K562 (cell line): ENCODE measurements at regions not wholly inside any gene's neighbourhood (a gene's known extent, or its start where the extent isn't known, plus 50 kb on each side); places are given as distances from the start of the nearest gene placed in this dataset.

Source experiments
- ATAC-seq: fragments of 200-7000 bp; cut with Tn5 transposase; 3 replicates; pipeline ENCODE4 v1.9.1; 2020; ENCODE audit warnings: moderate library complexity
- BruUV-seq: library from RNA; stranded (reverse); fragments of 400-500 nt; replicated peaks from 2 replicates; lab custom pipeline; 2021; lab: Mats Ljungman, UMichigan
- CTCF ChIA-PET: fragments of 300-600 bp; formaldehyde crosslinking; extraction: SDS; loops from one replicate; lab custom pipeline; 2021; ENCODE audit warnings: low intra/inter-chr PET ratio; lab: Yijun Ruan, JAX
- POLR2A ChIA-PET: fragments of 300-600, 350-650 bp; sonication (Branson Sonifier 250); formaldehyde crosslinking; extraction: SDS; loops from one replicate; lab custom pipeline; 2021; ENCODE audit warnings: antibody characterized with exemption, inconsistent platforms; lab: Yijun Ruan, JAX
- DNase-seq, 4 experiments: peaks; one replicate each; pipeline versions ENCODE4 v3.0.0 to v3.0.0-alpha.2; 2011 to 2018; ENCODE audit warnings: low spot score in 3 of 4, mixed read lengths in 3 of 4; ENCODE audit errors: extremely low read depth in 1 of 4
- FAIRE-seq: peaks from 2 replicates; lab custom pipeline; 2011; peaks lifted over from hg19 to GRCh38; lab: Jason Lieb, UNC
- H2AFZ ChIP-seq: 2 replicates; pipeline ENCODE4 v1.6.0; 2011; ENCODE audit warnings: low read depth, low read length, control low read depth, inconsistent platforms
- H3K27ac ChIP-seq: fragments of 200-600 bp; 3 replicates; pipeline ENCODE4 v1.8.0; 2011; ENCODE audit warnings: low read depth, mild to moderate bottlenecking, control low read depth, inconsistent platforms, low read length, moderate library complexity, mixed read lengths; ENCODE audit errors: extremely low read depth
- H3K27me3 ChIP-seq, 2 experiments: fragments of 300-600 bp in 1 of 2; 2 replicates in 1 of 2; 3 replicates in 1 of 2; pipeline versions ENCODE4 v1.6.0 to v1.8.0; 2011; ENCODE audit warnings: inconsistent platforms in 2 of 2, low read length in 2 of 2, mild to moderate bottlenecking in 1 of 2, mixed read lengths in 1 of 2, moderate library complexity in 1 of 2; ENCODE audit not compliant: control insufficient read depth in 2 of 2, insufficient read depth in 2 of 2
- H3K36me3 ChIP-seq: fragments of 300-600 bp; 3 replicates; pipeline ENCODE4 v1.8.0; 2011; ENCODE audit warnings: mild to moderate bottlenecking, low read length, inconsistent platforms; ENCODE audit not compliant: control insufficient read depth, insufficient read depth
- H3K4me1 ChIP-seq, 2 experiments: fragments of 200-600 bp in 1 of 2; replicated peaks in 1 of 2; 2 replicates in 1 of 2; 3 replicates in 1 of 2; pipeline versions ENCODE4 v1.5.1 to v1.8.0; 2011; ENCODE audit warnings: inconsistent platforms in 2 of 2, low read length in 2 of 2, mild to moderate bottlenecking in 1 of 2, mixed read lengths in 1 of 2, moderate library complexity in 1 of 2; ENCODE audit not compliant: control insufficient read depth in 2 of 2, insufficient read depth in 2 of 2
- H3K4me2 ChIP-seq: 2 replicates; pipeline ENCODE4 v1.6.1; 2011; ENCODE audit warnings: low read length, control low read depth, inconsistent platforms, mixed read lengths; ENCODE audit not compliant: insufficient read depth
- H3K4me3 ChIP-seq: fragments of 200-600 bp; sonication (generic), shearing (Covaris generic); 2 replicates; pipeline ENCODE4 v1.5.1; 2016; ENCODE audit warnings: control low read depth, inconsistent platforms
- H3K79me2 ChIP-seq: fragments of 200-600 bp; 3 replicates; pipeline ENCODE4 v1.8.0; 2011; ENCODE audit warnings: low read length, inconsistent platforms; ENCODE audit not compliant: control insufficient read depth, insufficient read depth
- H3K9ac ChIP-seq, 2 experiments: 2 replicates each; pipeline versions ENCODE4 v1.6.0 to v1.6.1; 2011; ENCODE audit warnings: low read depth in 2 of 2, low read length in 2 of 2, control low read depth in 1 of 2, inconsistent platforms in 1 of 2, mild to moderate bottlenecking in 1 of 2, mixed read lengths in 1 of 2; ENCODE audit not compliant: insufficient read depth in 1 of 2
- H3K9me1 ChIP-seq: one replicate; pipeline ENCODE4 v1.6.0; 2011; ENCODE audit warnings: inconsistent platforms, mild to moderate bottlenecking, low read length, moderate library complexity; ENCODE audit not compliant: control insufficient read depth, insufficient read depth
- H3K9me3 ChIP-seq: replicated peaks from 2 replicates; pipeline ENCODE4 v1.5.1; 2011; ENCODE audit warnings: low read depth, low read length, inconsistent platforms; ENCODE audit not compliant: control insufficient read depth, insufficient read depth
- H4K20me1 ChIP-seq: replicated peaks from 2 replicates; pipeline ENCODE4 v1.6.1; 2011; ENCODE audit warnings: low read length, inconsistent platforms, mixed read lengths; ENCODE audit not compliant: control insufficient read depth, insufficient read depth
- DNMT1 ChIP-seq: fragments of 450-650 bp; IDR thresholded peaks from 2 replicates; pipeline ENCODE4 v1.6.1; 2016; ENCODE audit warnings: antibody characterized with exemption, mild to moderate bottlenecking
- HDGF ChIP-seq: fragments of 450-650 bp; IDR thresholded peaks from 2 replicates; pipeline ENCODE4 v1.6.1; 2016
- PTBP1 ChIP-seq: fragments of 200-400 bp; formaldehyde crosslinking; IDR thresholded peaks from 2 replicates; pipeline ENCODE4 v1.6.1; 2017; ENCODE audit warnings: low read depth, low read length
- TEAD4 ChIP-seq, 2 experiments: sonication (generic) in 1 of 2; formaldehyde crosslinking in 1 of 2; IDR thresholded peaks; 2 replicates each; pipeline versions ENCODE4 v1.6.1 to v1.8.0; 2012 to 2022; ENCODE audit warnings: borderline replicate concordance in 1 of 2, inconsistent platforms in 1 of 2, low read length in 1 of 2, mild to moderate bottlenecking in 1 of 2, missing genetic modification reagents in 1 of 2
- ZBTB7A ChIP-seq: IDR thresholded peaks from 2 replicates; pipeline ENCODE4 v1.6.1; 2011; ENCODE audit warnings: low read depth, mild to moderate bottlenecking, low read length, moderate library complexity, borderline replicate concordance; ENCODE audit not compliant: control insufficient read depth
- ZNF444 ChIP-seq: fragments of 250-450 bp; sonication (Bioruptor Pico); IDR thresholded peaks from 2 replicates; pipeline ENCODE4 v1.4.0; 2020; ENCODE audit warnings: mild to moderate bottlenecking, moderate library complexity
- ZNF76 ChIP-seq: fragments of 250-450 bp; sonication (Bioruptor Pico); IDR thresholded peaks from 2 replicates; pipeline ENCODE4 v1.4.0; 2020; ENCODE audit warnings: mild to moderate bottlenecking, moderate library complexity, borderline replicate concordance
- ZNF785 ChIP-seq: fragments of 250-450 bp; sonication (Bioruptor Pico); IDR thresholded peaks from 2 replicates; pipeline ENCODE4 v1.4.0; 2020; ENCODE audit warnings: mild to moderate bottlenecking
- WGBS: fragments of 100-300 bp; shearing (Covaris generic); methylation state at CpG from one replicate; pipeline ENCODE4 v1.1.6; 2016; ENCODE audit warnings: low coverage, mixed read lengths; ENCODE audit not compliant: insufficient coverage; ENCODE audit errors: missing lambda C conversion rate; 5-methylcytosine and 5-hydroxymethylcytosine counted together
- in situ Hi-C: fragments of 300-500 bp; cut with MboI; formaldehyde crosslinking; loops from 4 replicates; pipeline ENCODE4 v1.15.0; 2018; ENCODE audit warnings: inconsistent platforms, mixed read lengths
- intact Hi-C: fragments of 100-400 bp; cut with micrococcal nuclease; formaldehyde crosslinking; loops from 2 replicates; pipeline ENCODE4 v1.14.2; 2022
- TF ChIP-seq, protein P1 (sequence below): fragments of 250-450 bp; sonication (Bioruptor Pico); IDR thresholded peaks from 2 replicates; pipeline ENCODE4 v1.8.0; 2021; ENCODE audit warnings: borderline replicate concordance, mild to moderate bottlenecking, moderate library complexity; ENCODE audit not compliant: poor library complexity, severe bottlenecking
- TF ChIP-seq, protein P2 (sequence below): fragments of 450-650 bp; formaldehyde crosslinking; IDR thresholded peaks from 2 replicates; pipeline ENCODE4 v1.4.0; 2020; ENCODE audit warnings: mild to moderate bottlenecking, moderate library complexity
- TF ChIP-seq, protein P3 (sequence below): sonication (generic); formaldehyde crosslinking; IDR thresholded peaks from 2 replicates; pipeline ENCODE4 v1.8.1; 2023; ENCODE audit warnings: mild to moderate bottlenecking, missing genetic modification reagents

DNA sequence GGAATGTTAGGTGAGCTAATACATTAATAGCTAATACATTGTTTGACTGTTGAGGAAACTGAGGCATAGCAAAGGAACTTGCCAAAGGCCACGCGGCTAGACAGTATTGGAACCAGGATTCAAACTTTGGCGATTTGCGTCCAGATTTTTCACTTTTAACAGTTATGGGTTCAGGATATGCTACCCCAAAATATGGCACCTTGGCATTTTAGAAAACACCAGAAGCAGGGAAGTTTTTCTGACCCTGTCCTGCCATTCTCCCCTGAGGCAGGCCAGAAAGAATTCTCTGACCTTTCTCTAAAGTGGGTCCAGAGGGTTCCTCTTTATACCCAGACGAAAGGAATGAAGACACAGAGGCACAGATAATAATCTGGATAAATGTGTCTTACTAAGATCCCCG lies 166.9 kb downstream of the MYCN start:
- H3K36me3 ChIP-seq: no peaks in the 10 kb centered on the region
- no peaks in the 10 kb centered on the region for H3K4me1 ChIP-seq
- H3K4me2 ChIP-seq: no peak overlapping the region
- no peak overlapping the region for H3K27ac ChIP-seq
- no peak for FAIRE-seq
- CTCF ChIA-PET: no interaction called here
- H4K20me1 ChIP-seq: no peaks in the 10 kb centered on the region
- TF ChIP-seq DNMT1: no peak
- no peak for TF ChIP-seq PTBP1
- TF ChIP-seq, all 486 proteins: peak for 0
- Histone ChIP-seq H3K4me3 (no peak overlapping the region), H3K9me3 (no peaks in the 10 kb centered on the region), H2AFZ (no peak overlapping the region), H3K27me3 (peaks cover 2 to 19% of the 10 kb centered on the region in 2 experiments; a peak in 3 of 5 replicates), H3K79me2 (no peaks in the 10 kb centered on the region), H3K9me1 (no peaks in the 10 kb centered on the region), H3K9ac (no peak overlapping the region)
- no TSS peak for BruUV-seq
- intact Hi-C loops (no loop called here), in situ Hi-C loops (no loop called here)
- WGBS: 3% methylated on average over 6 of the region's 6 CpGs
- ATAC-seq: no peak
- no peak for DNase-seq
- POLR2A ChIA-PET: no interaction called here

DNA sequence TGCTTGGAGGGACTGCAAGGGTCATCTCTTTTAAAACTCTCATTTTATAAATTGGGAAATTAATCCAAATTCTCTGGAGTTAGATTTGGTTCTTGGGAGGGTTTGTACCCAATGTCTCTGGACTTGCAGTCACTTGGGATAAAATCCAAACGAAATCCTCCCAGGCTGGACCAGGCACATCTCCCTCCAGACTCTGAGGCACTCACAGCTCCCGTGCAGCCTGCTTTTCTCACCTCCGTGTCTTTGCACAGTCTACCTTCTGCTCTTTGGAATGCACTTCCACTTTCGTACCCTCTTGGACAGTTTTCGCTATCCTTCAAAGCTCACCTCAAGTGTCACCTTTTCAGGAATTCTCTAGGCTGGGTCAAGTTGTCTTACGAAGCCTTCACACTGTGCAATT lies 166.3 kb downstream of the MYCN start:
- CTCF ChIA-PET: no interaction called here
- ATAC-seq: no peak
- 0% methylated on average over 6 of the region's 6 CpGs for WGBS
- BruUV-seq: no TSS peak
- Histone ChIP-seq H3K4me3 (no peak overlapping the region), H3K9ac (no peak overlapping the region), H3K9me1 (no peaks in the 10 kb centered on the region), H3K27ac (no peak overlapping the region), H3K4me1 (no peaks in the 10 kb centered on the region), H3K79me2 (no peaks in the 10 kb centered on the region), H4K20me1 (no peaks in the 10 kb centered on the region), H3K9me3 (no peaks in the 10 kb centered on the region), H3K27me3 (peaks cover 2 to 19% of the 10 kb centered on the region in 2 experiments; a peak in 3 of 5 replicates), H3K4me2 (no peak overlapping the region), H3K36me3 (no peaks in the 10 kb centered on the region), H2AFZ (no peak overlapping the region)
- in situ Hi-C loops (no loop called here), intact Hi-C loops (no loop called here)
- FAIRE-seq: no peak
- POLR2A ChIA-PET: no interaction called here
- DNase-seq: no peak
- TF ChIP-seq ZNF785 (CRISPR knock-in tag) (no peak), HDGF (no peak), TEAD4 (IDR thresholded peaks at IDR 0.05; ENCODE audit: low read length) (no peak), TEAD4 (CRISPR knock-in tag; IDR thresholded peaks at IDR 0.05; ENCODE audit: borderline replicate concordance) (no peak), ZBTB7A (no peak), ZNF76 (no peak), ZNF444 (CRISPR knock-in tag) (no peak)
- TF ChIP-seq, protein P1, sequence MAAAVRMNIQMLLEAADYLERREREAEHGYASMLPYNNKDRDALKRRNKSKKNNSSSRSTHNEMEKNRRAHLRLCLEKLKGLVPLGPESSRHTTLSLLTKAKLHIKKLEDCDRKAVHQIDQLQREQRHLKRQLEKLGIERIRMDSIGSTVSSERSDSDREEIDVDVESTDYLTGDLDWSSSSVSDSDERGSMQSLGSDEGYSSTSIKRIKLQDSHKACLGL (CRISPR knock-in tag): no peak
- TF ChIP-seq, protein P2, sequence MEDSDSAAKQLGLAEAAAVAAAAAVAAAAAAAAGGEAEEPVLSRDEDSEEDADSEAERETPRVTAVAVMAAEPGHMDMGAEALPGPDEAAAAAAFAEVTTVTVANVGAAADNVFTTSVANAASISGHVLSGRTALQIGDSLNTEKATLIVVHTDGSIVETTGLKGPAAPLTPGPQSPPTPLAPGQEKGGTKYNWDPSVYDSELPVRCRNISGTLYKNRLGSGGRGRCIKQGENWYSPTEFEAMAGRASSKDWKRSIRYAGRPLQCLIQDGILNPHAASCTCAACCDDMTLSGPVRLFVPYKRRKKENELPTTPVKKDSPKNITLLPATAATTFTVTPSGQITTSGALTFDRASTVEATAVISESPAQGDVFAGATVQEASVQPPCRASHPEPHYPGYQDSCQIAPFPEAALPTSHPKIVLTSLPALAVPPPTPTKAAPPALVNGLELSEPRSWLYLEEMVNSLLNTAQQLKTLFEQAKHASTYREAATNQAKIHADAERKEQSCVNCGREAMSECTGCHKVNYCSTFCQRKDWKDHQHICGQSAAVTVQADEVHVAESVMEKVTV (CRISPR knock-in tag): no peak
- TF ChIP-seq, protein P3, sequence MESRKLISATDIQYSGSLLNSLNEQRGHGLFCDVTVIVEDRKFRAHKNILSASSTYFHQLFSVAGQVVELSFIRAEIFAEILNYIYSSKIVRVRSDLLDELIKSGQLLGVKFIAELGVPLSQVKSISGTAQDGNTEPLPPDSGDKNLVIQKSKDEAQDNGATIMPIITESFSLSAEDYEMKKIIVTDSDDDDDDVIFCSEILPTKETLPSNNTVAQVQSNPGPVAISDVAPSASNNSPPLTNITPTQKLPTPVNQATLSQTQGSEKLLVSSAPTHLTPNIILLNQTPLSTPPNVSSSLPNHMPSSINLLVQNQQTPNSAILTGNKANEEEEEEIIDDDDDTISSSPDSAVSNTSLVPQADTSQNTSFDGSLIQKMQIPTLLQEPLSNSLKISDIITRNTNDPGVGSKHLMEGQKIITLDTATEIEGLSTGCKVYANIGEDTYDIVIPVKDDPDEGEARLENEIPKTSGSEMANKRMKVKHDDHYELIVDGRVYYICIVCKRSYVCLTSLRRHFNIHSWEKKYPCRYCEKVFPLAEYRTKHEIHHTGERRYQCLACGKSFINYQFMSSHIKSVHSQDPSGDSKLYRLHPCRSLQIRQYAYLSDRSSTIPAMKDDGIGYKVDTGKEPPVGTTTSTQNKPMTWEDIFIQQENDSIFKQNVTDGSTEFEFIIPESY (CRISPR knock-in tag): no peak
